Loucy (cell line): ENCODE measurements at regions not wholly inside any gene's neighbourhood (a gene's known extent, or its start where the extent isn't known, plus 50 kb on each side); places are given as distances from the start of the nearest gene placed in this dataset.
"Not testable (repeated sequence)": the region's sequence is repeated elsewhere in the genome, so short reads cannot be mapped to it uniquely, and the experiment has no call there.

ENCODE experiments used
- CTCF ChIP-seq: fragments of 200-600 bp; sonication (generic); conservative IDR thresholded peaks from 2 replicates; pipeline ENCODE4 v1.5.1; 2014; ENCODE audit warnings: mild to moderate bottlenecking, antibody characterized with exemption, low read length
- EZH2phosphoT487 ChIP-seq: fragments of 200-600 bp; IDR thresholded peaks from 2 replicates; pipeline ENCODE4 v1.6.1; 2018; ENCODE audit warnings: antibody characterized with exemption, mild to moderate bottlenecking, moderate library complexity, borderline replicate concordance

DNA sequence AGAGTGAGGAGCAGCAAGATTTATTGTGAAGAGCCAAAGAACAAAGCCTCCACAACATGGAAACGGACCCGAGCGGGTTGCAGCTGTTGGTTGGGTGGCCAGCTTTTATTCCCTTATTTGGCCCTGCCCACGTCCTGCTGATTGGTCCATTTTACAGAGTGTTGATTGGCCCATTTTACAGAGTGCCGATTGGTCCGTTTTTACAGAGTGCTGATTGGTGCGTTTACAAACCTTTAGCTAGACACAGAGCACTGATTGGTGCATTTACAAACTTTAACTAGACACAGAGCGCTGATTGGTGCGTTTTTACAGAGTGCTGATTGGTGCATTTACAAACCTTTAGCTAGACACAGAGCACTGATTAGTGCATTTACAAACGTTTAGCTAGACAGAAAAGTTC is 592.3 kb upstream of the C16orf82 start:
- TF ChIP-seq CTCF, EZH2phosphoT487: not testable (repeated sequence)
